ENCODE measurements at regions not wholly inside any gene's neighbourhood (a gene's known extent, or its start where the extent isn't known, plus 50 kb on each side); places are given as distances from the start of the nearest gene placed in this dataset.

GRCh38 chr15:31158858-31159569, 57.5 kb upstream of the TRPM1 start:
- TF ChIP-seq CTCF (IDR thresholded peaks at IDR 0.05): no peak
- no peak for DNase-seq (ENCODE audit: low spot score)
- no peak for ATAC-seq (ENCODE audit: low FRiP score)

GRCh38 chr15:31159837-31160236, 58.3 kb upstream of the TRPM1 start:
- no peak for ATAC-seq (ENCODE audit: low FRiP score)
- DNase-seq (ENCODE audit: low spot score): no peak
- no peak for TF ChIP-seq CTCF (IDR thresholded peaks at IDR 0.05)

- no peak for TF ChIP-seq CTCF (IDR thresholded peaks at IDR 0.05)
- DNase-seq (ENCODE audit: low spot score) (no peak), ATAC-seq (ENCODE audit: low FRiP score) (no peak)
Observed at GRCh38 chr15:31160297-31160696, 58.8 kb upstream of the TRPM1 start.

DNA sequence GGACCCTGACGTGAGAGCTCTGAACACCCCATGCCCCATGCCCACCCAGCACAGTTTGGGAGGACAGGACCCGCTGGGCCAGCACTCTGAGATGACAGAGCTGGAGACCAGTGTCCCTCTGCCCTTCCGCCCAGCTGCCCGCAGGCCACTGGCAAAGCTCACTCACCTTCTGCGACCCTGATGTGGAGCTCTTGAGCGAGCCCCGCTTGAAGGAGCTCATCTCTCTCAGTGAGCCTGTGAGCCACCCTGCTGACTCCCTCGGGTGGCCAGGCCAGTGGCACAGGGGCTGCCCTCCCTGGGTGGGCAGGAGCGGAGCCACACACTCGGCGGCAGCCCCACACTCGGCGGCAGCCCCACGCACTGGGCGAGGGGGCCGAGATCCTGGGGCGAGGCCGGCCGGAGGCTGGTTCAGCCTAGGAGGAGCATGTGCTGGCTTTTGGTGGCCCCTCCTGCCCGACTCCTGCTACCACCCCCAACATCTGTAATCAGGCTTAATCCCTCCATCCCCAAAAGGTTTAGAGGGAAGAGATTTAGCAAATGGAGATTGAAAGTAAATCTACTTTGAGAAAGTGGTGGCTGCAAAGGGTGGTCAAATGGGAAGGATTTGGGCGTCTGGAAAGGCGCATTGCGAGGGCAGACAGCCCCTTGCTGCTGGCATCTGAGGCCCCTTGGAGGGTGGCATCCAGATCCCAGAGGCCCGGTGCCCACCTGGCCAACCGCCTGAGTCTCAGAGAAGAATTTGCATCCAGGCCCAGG, 59.4 kb upstream of the TRPM1 start:
- DNase-seq (ENCODE audit: low spot score) (no peak), ATAC-seq (ENCODE audit: low FRiP score) (no peak)
- no peak for TF ChIP-seq CTCF (IDR thresholded peaks at IDR 0.05)

DNA sequence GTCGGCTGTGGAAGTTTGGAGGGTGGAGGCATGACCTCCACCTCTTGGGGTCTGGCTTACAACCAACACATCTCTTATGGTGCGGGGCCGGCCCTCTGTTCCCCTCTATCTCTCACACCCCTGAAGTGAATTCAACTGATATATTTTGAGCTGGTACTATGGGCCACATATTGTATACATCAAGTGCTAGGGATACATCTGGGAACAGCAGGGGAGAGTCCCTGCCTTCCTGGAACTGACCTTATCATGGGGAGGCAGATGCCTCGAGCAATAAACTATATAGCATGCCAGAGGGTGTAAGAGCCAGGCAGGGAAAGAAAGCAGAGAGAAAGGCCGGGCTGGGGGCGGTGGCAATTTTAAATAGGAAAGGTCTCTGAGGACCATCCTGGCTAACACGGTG, 60.4 kb upstream of the TRPM1 start:
- DNase-seq (ENCODE audit: low spot score) (no peak), ATAC-seq (ENCODE audit: low FRiP score) (no peak)
- TF ChIP-seq CTCF (IDR thresholded peaks at IDR 0.05): no peak

DNA sequence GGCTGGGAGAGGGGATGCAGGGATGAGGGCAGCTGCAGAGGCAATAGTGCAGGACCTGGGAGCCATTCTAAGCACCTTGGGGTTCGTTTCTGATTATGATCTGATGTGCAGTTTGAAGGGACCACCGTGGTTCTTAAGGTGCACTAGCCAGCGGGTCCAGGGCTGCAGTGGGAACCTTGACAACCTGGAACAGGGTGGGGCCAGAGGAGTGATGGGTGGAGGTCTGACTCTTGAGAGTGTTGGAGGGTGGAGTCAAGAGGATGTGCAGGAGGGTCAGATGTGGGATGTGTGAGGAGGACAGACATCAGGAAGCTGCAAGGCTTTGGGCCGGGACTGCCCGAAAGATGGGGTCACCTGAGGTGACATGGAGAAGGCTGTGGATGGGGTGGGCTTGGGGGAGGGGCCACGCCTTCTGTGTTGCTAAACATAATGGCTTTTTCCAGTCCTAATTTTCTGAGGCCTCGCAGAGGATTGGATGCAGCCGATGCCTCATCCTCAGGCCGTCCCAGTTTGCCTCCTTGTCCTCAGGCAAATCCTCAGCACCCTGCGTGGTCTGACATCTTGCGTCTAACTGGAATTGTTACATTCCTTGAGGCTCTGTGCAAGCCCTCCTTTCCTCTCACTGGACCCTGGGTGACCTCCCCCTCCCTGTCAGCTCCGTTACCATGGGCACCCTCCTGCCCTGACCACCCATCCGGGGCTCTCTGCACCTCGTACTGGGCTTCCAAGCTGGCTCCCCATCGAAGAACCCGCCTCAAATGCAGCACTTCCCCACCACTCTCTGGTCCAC, 61.4 kb upstream of the TRPM1 start:
- no peak for TF ChIP-seq CTCF (IDR thresholded peaks at IDR 0.05)
- DNase-seq (ENCODE audit: low spot score) (no peak), ATAC-seq (ENCODE audit: low FRiP score) (no peak)
